ENCODE measurements at regions not wholly inside any gene's neighbourhood (a gene's known extent, or its start where the extent isn't known, plus 50 kb on each side); places are given as distances from the start of the nearest gene placed in this dataset.

DNA sequence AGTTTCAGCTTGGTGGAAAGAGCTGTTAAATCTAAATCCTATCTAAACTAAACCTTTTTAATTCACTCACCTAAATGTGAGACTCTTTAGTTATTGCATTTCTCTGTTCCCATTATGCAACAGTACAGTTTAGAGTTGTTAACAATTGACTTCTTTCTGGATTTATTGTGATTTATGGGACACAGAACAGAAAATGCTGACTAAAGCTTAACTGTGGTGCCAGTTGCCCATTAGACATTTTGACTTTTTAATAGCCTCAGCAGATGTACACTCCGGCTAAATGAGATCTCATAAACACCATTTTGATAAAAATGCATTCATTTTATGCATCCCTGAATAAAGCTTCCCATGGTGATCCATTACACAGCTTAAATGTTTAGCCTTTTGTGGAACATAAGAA lies 356.6 kb downstream of the CASP12 start:
- WGBS (ENCODE audit: insufficient coverage, low lambda C conversion rate) = no CpG with 5 or more reads among the region's 1 CpG
- no peaks in the 10 kb centered on the region for H3K27me3 ChIP-seq (ENCODE audit: control insufficient read depth, insufficient read depth, low read length)
- H3K36me3 ChIP-seq (ENCODE audit: control insufficient read depth, insufficient read depth, low read length) = no peaks in the 10 kb centered on the region
- H3K27ac ChIP-seq (ENCODE audit: low read length) = no peak overlapping the region
- H3K4me1 ChIP-seq (ENCODE audit: control insufficient read depth, insufficient read depth, low read length) = no peaks in the 10 kb centered on the region
- no peak overlapping the region for H3K4me3 ChIP-seq (ENCODE audit: low read length)
- DNase-seq = no peak
- no peaks in the 10 kb centered on the region for H3K9me3 ChIP-seq (ENCODE audit: control insufficient read depth, low read depth, low read length)

DNA sequence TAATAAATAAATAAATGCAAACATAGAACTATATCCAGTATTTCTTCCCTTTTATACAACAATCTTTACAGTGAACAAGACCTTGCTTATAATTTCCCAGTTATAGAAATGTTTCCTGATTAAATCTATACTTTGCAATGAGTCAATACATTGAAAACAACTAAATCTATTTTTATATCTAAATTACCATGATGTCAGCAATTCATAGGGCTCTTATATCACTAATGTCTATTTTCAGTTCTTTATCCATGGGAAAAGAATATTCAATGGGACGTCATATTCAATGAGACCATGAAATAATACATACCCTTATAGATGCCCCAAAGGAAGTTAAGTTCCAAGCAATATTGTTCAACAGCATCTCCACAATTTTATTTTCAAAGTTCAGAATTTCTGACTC lies 359.9 kb downstream of the CASP12 start:
- no CpG with 5 or more reads among the region's 1 CpG for WGBS (ENCODE audit: insufficient coverage, low lambda C conversion rate)
- H3K4me1 ChIP-seq (ENCODE audit: control insufficient read depth, insufficient read depth, low read length) = no peaks in the 10 kb centered on the region
- H3K4me3 ChIP-seq (ENCODE audit: low read length) = no peak overlapping the region
- no peaks in the 10 kb centered on the region for H3K9me3 ChIP-seq (ENCODE audit: control insufficient read depth, low read depth, low read length)
- H3K36me3 ChIP-seq (ENCODE audit: control insufficient read depth, insufficient read depth, low read length) = no peaks in the 10 kb centered on the region
- no peak overlapping the region for H3K27ac ChIP-seq (ENCODE audit: low read length)
- no peak for DNase-seq
- no peaks in the 10 kb centered on the region for H3K27me3 ChIP-seq (ENCODE audit: control insufficient read depth, insufficient read depth, low read length)

DNA sequence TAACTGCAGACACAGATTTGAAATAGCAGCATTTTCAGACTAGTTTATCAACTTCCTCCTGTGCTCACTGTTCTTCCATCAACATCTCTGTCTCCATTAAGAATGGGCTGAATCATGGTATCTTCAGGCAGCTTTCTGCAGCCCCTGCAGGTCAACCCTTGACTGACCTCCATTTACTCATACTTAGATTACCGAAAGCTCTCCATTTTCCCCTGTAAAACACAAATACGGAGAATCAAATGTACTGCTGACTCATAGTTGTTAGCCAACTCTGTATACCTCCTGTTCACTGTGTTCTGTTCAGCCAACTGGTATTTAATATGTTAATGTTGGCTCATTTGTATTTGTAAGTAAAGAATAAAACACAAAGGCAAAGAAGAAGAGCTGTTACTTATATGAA lies 364.0 kb downstream of the CASP12 start:
- H3K27me3 ChIP-seq (ENCODE audit: control insufficient read depth, insufficient read depth, low read length) = no peaks in the 10 kb centered on the region
- no peaks in the 10 kb centered on the region for H3K9me3 ChIP-seq (ENCODE audit: control insufficient read depth, low read depth, low read length)
- H3K36me3 ChIP-seq (ENCODE audit: control insufficient read depth, insufficient read depth, low read length) = no peaks in the 10 kb centered on the region
- WGBS (ENCODE audit: insufficient coverage, low lambda C conversion rate) = 93% methylated on average over 2 of the region's 2 CpGs
- no peak for DNase-seq
- H3K27ac ChIP-seq (ENCODE audit: low read length) = no peak overlapping the region
- H3K4me3 ChIP-seq (ENCODE audit: low read length) = no peak overlapping the region
- no peaks in the 10 kb centered on the region for H3K4me1 ChIP-seq (ENCODE audit: control insufficient read depth, insufficient read depth, low read length)

DNA sequence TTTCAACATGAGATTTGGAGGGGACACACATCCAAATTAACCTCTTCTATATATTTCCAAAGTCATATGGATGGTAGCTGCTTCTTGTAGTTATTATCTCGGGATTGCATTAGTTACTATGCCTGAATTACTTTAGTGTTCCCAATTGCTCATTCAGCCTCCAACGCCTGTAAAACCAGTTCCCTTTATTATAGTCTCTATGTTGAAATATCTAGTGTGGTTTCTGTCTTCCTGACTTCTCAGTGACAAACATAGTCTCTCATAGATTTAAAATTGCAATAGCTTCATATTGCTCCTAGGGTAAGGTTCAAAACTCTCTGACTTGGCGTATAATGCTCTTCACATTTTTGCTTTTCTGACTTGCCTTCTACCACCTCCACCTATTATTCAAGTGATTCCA lies 366.4 kb downstream of the CASP12 start:
- H3K27me3 ChIP-seq (ENCODE audit: control insufficient read depth, insufficient read depth, low read length) = no peaks in the 10 kb centered on the region
- no peak overlapping the region for H3K4me3 ChIP-seq (ENCODE audit: low read length)
- H3K4me1 ChIP-seq (ENCODE audit: control insufficient read depth, insufficient read depth, low read length) = no peaks in the 10 kb centered on the region
- H3K9me3 ChIP-seq (ENCODE audit: control insufficient read depth, low read depth, low read length) = no peaks in the 10 kb centered on the region
- H3K36me3 ChIP-seq (ENCODE audit: control insufficient read depth, insufficient read depth, low read length) = no peaks in the 10 kb centered on the region
- WGBS (ENCODE audit: insufficient coverage, low lambda C conversion rate) = 100% methylated on average over 1 of the region's 3 CpGs
- H3K27ac ChIP-seq (ENCODE audit: low read length) = no peak overlapping the region
- DNase-seq = no peak

DNA sequence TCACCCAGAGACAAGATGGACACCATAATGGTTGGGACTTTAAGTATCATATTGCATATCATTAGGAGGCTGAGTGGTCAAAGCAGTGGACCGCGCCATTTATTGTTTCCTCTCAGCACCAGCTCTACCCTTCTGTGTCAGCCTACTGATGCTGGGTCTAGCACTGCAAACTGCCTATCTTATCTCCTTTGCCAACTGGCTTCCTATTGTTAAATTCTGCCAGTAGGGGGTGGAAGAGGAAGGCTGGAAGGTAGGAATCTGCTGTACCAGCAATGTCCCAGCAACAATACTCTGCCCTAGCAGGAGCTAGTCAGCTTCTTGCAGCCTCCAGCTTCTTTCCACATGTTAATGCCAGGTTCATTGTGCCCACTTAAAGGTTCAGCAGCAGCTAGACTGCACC lies 367.1 kb upstream of the PDGFD start:
- Histone ChIP-seq H3K9me3 (ENCODE audit: control insufficient read depth, low read depth, low read length) (no peaks in the 10 kb centered on the region), H3K27me3 (ENCODE audit: control insufficient read depth, insufficient read depth, low read length) (no peaks in the 10 kb centered on the region), H3K4me3 (ENCODE audit: low read length) (no peak overlapping the region), H3K36me3 (ENCODE audit: control insufficient read depth, insufficient read depth, low read length) (no peaks in the 10 kb centered on the region), H3K4me1 (ENCODE audit: control insufficient read depth, insufficient read depth, low read length) (no peaks in the 10 kb centered on the region), H3K27ac (ENCODE audit: low read length) (no peak overlapping the region)
- no CpG with 5 or more reads among the region's 2 CpGs for WGBS (ENCODE audit: insufficient coverage, low lambda C conversion rate)
- DNase-seq = no peak

DNA sequence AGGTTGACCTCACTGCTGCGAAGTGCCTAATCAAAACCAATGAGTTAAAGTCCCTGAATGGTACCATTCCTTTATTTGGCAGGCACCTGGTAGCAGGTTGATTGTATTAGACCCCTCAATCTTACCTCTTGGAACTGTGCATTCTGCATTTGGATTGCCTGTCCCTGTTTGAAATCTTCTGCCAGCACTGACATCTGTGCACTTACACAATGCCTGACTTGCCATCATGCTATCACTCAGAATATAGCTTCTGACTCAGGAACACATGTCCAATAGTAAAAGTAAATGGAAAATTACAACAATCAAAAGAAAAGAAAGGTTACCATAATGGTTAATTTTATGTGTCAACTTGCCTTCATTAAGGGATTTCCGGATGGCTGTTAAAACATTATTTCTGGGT lies 366.0 kb upstream of the PDGFD start:
- no CpG with 5 or more reads among the region's 2 CpGs for WGBS (ENCODE audit: insufficient coverage, low lambda C conversion rate)
- H3K36me3 ChIP-seq (ENCODE audit: control insufficient read depth, insufficient read depth, low read length) = no peaks in the 10 kb centered on the region
- no peaks in the 10 kb centered on the region for H3K27me3 ChIP-seq (ENCODE audit: control insufficient read depth, insufficient read depth, low read length)
- H3K4me1 ChIP-seq (ENCODE audit: control insufficient read depth, insufficient read depth, low read length) = no peaks in the 10 kb centered on the region
- no peak overlapping the region for H3K27ac ChIP-seq (ENCODE audit: low read length)
- no peaks in the 10 kb centered on the region for H3K9me3 ChIP-seq (ENCODE audit: control insufficient read depth, low read depth, low read length)
- H3K4me3 ChIP-seq (ENCODE audit: low read length) = no peak overlapping the region
- no peak for DNase-seq

DNA sequence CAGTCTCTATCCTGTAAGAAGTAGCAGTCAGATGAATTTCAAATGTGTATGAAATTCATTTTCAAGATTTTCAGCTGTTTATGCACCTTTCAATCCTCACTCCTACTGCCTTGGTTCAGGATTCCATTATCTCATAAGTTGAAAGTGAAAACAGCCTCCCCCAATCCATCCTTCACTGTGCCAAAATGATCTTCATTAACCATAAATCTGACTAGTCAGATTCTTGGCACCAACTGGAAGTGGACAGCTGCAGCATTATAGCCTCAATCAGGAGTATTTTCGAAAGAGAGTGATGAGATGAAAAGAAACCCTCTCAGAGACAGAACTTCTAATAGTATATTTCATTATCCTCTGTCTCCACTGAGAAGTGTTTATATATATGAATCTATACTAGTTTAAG lies 365.3 kb upstream of the PDGFD start:
- no peaks in the 10 kb centered on the region for H3K4me1 ChIP-seq (ENCODE audit: control insufficient read depth, insufficient read depth, low read length)
- no peaks in the 10 kb centered on the region for H3K9me3 ChIP-seq (ENCODE audit: control insufficient read depth, low read depth, low read length)
- DNase-seq = no peak
- H3K4me3 ChIP-seq (ENCODE audit: low read length) = no peak overlapping the region
- no peak overlapping the region for H3K27ac ChIP-seq (ENCODE audit: low read length)
- H3K36me3 ChIP-seq (ENCODE audit: control insufficient read depth, insufficient read depth, low read length) = no peaks in the 10 kb centered on the region
- no CpG with 5 or more reads among the region's 1 CpG for WGBS (ENCODE audit: insufficient coverage, low lambda C conversion rate)
- H3K27me3 ChIP-seq (ENCODE audit: control insufficient read depth, insufficient read depth, low read length) = no peaks in the 10 kb centered on the region

DNA sequence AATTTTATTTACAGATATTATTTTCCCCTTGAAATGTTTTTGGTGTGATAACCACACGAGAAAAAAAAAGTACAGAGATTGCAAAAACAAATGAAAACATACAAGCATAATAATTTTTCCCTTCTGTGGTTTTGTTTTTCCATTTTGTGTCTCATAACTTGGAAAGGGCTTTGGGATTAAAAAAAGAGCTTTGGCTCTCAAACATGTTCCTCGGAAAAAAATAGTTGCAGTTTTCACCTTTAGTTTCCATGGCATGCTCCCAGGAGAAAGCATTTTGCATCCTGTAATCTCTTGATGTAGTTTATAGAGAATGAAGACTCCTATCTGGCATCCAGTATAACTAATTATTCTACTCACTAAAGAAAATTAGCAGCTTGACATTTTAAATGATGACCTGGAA lies 362.1 kb upstream of the PDGFD start:
- Histone ChIP-seq H3K4me3 (ENCODE audit: low read length) (no peak overlapping the region), H3K27me3 (ENCODE audit: control insufficient read depth, insufficient read depth, low read length) (no peaks in the 10 kb centered on the region), H3K36me3 (ENCODE audit: control insufficient read depth, insufficient read depth, low read length) (no peaks in the 10 kb centered on the region), H3K9me3 (ENCODE audit: control insufficient read depth, low read depth, low read length) (no peaks in the 10 kb centered on the region), H3K27ac (ENCODE audit: low read length) (no peak overlapping the region), H3K4me1 (ENCODE audit: control insufficient read depth, insufficient read depth, low read length) (no peaks in the 10 kb centered on the region)
- no peak for DNase-seq
- 80% methylated on average over 1 of the region's 2 CpGs for WGBS (ENCODE audit: insufficient coverage, low lambda C conversion rate)

DNA sequence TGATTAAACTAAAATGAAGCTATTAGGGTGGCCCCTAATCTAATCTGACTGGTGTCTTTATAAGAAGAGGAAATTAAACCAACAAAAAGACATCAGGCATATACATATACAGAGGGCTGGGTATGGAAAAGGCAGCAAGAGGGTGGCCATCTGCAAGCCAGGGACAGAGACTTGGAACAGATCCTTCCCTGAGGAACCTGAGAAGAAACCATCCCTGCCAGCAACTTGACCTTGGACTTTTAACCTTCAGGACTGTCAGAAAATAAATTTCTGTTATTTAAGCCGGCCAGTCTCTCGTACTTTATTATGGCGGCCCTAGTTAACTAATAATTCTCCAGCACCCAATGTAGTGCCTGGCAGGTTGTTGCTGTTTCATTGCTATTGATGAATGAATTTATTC lies 361.5 kb upstream of the PDGFD start:
- DNase-seq = no peak
- H3K36me3 ChIP-seq (ENCODE audit: control insufficient read depth, insufficient read depth, low read length) = no peaks in the 10 kb centered on the region
- no peaks in the 10 kb centered on the region for H3K4me1 ChIP-seq (ENCODE audit: control insufficient read depth, insufficient read depth, low read length)
- H3K27me3 ChIP-seq (ENCODE audit: control insufficient read depth, insufficient read depth, low read length) = no peaks in the 10 kb centered on the region
- no CpG with 5 or more reads among the region's 3 CpGs for WGBS (ENCODE audit: insufficient coverage, low lambda C conversion rate)
- H3K4me3 ChIP-seq (ENCODE audit: low read length) = no peak overlapping the region
- H3K27ac ChIP-seq (ENCODE audit: low read length) = no peak overlapping the region
- H3K9me3 ChIP-seq (ENCODE audit: control insufficient read depth, low read depth, low read length) = no peaks in the 10 kb centered on the region

DNA sequence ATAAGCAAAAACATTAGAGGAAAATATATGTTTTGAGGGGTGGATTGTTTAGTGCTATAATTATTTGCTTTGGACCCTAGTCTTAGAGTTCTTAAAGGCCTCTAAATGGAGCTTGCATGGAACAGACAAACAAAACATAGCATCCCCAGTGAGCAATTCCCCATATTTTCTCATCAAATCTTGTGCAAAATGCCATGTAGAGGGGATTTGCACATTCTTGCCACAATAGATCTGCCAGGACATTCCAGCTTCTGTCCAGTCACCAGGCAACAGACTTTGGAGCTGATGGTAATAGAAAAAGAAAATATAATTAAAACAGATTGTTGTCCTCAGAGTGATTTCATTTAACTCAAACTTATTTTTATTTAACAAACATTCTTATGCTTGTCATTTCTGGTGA lies 360.3 kb upstream of the PDGFD start:
- Histone ChIP-seq H3K4me1 (ENCODE audit: control insufficient read depth, insufficient read depth, low read length) (no peaks in the 10 kb centered on the region), H3K9me3 (ENCODE audit: control insufficient read depth, low read depth, low read length) (no peaks in the 10 kb centered on the region), H3K27ac (ENCODE audit: low read length) (no peak overlapping the region), H3K4me3 (ENCODE audit: low read length) (no peak overlapping the region), H3K36me3 (ENCODE audit: control insufficient read depth, insufficient read depth, low read length) (no peaks in the 10 kb centered on the region), H3K27me3 (ENCODE audit: control insufficient read depth, insufficient read depth, low read length) (no peaks in the 10 kb centered on the region)
- DNase-seq = no peak

DNA sequence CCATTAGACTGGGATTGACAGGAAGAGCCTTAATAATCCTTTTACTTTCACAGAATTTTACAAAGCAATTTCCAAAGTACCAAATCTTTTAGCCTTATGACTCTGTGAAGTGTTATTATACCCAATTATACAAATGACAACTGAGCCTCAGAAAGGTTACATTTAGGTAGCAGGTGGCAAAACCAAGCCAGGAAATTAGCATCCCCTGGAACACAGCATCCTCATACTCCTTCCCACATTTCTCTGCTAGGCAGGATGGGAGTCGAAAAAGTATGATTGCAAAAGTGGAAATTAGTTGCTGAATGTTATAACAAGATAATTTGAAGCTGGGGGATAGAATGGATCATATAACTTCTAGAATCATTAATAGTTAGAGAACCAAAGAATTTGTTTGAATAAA lies 359.7 kb upstream of the PDGFD start:
- Histone ChIP-seq H3K36me3 (ENCODE audit: control insufficient read depth, insufficient read depth, low read length) (no peaks in the 10 kb centered on the region), H3K9me3 (ENCODE audit: control insufficient read depth, low read depth, low read length) (no peaks in the 10 kb centered on the region), H3K4me3 (ENCODE audit: low read length) (no peak overlapping the region), H3K27ac (ENCODE audit: low read length) (no peak overlapping the region), H3K27me3 (ENCODE audit: control insufficient read depth, insufficient read depth, low read length) (no peaks in the 10 kb centered on the region), H3K4me1 (ENCODE audit: control insufficient read depth, insufficient read depth, low read length) (no peaks in the 10 kb centered on the region)
- no peak for DNase-seq
- WGBS (ENCODE audit: insufficient coverage, low lambda C conversion rate) = 83% methylated on average over 1 of the region's 1 CpG
